Hepatocyte (in vitro differentiated cells): ENCODE measurements at regions not wholly inside any gene's neighbourhood (a gene's known extent, or its start where the extent isn't known, plus 50 kb on each side); places are given as distances from the start of the nearest gene placed in this dataset.

Experiments
- DNase-seq: peaks from one replicate; pipeline ENCODE4 v3.0.0-alpha.2; 2016; ENCODE audit warnings: low spot score
- H2AFZ ChIP-seq: fragments of 200-600 bp; sonication (generic); 2 replicates; pipeline ENCODE4 v1.6.0; 2016; ENCODE audit warnings: antibody characterized with exemption, mild to moderate bottlenecking
- H3K27ac ChIP-seq: fragments of 200-600 bp; sonication (generic); 2 replicates; pipeline ENCODE4 v1.5.1; 2016; ENCODE audit warnings: mild to moderate bottlenecking
- H3K27me3 ChIP-seq: fragments of 200-600 bp; sonication (generic); 2 replicates; pipeline ENCODE4 v1.6.1; 2016
- H3K36me3 ChIP-seq: fragments of 200-600 bp; sonication (generic); replicated peaks from 2 replicates; pipeline ENCODE4 v1.5.1; 2016; ENCODE audit warnings: low read depth; ENCODE audit not compliant: insufficient read depth
- H3K4me1 ChIP-seq: fragments of 200-600 bp; sonication (generic); 2 replicates; pipeline ENCODE4 v1.5.1; 2016; ENCODE audit warnings: mild to moderate bottlenecking, moderate library complexity; ENCODE audit not compliant: insufficient read depth
- H3K4me2 ChIP-seq: fragments of 200-600 bp; sonication (generic); 2 replicates; pipeline ENCODE4 v1.6.0; 2016
- H3K4me3 ChIP-seq: fragments of 200-600 bp; sonication (generic); 2 replicates; pipeline ENCODE4 v1.5.1; 2016; ENCODE audit warnings: mild to moderate bottlenecking
- H3K79me2 ChIP-seq: fragments of 200-600 bp; sonication (generic); 2 replicates; pipeline ENCODE4 v1.6.0; 2017; ENCODE audit warnings: mild to moderate bottlenecking
- H3K9me2 ChIP-seq: fragments of 200-600 bp; sonication (generic); replicated peaks from 2 replicates; pipeline ENCODE4 v1.6.0; 2017; ENCODE audit warnings: mild to moderate bottlenecking; ENCODE audit not compliant: insufficient read depth
- H3K9me3 ChIP-seq: fragments of 200-600 bp; sonication (generic); 2 replicates; pipeline ENCODE4 v1.5.1; 2016; ENCODE audit warnings: low read depth, mild to moderate bottlenecking
- H4K20me1 ChIP-seq: fragments of 200-600 bp; sonication (generic); 2 replicates; pipeline ENCODE4 v1.6.0; 2016; ENCODE audit warnings: mild to moderate bottlenecking; ENCODE audit not compliant: insufficient read depth, poor library complexity, severe bottlenecking
- CTCF ChIP-seq: fragments of 200-600 bp; sonication (generic); IDR thresholded peaks from 2 replicates; pipeline ENCODE4 v1.5.1; 2016; ENCODE audit warnings: antibody characterized with exemption, mild to moderate bottlenecking; ENCODE audit not compliant: poor library complexity
- EZH2 ChIP-seq: fragments of 200-600 bp; sonication (generic); IDR thresholded peaks from 2 replicates; pipeline ENCODE4 v1.6.1; 2016; ENCODE audit warnings: antibody characterized with exemption, mild to moderate bottlenecking, borderline replicate concordance
- EZH2phosphoT487 ChIP-seq: fragments of 200-600 bp; sonication (generic); IDR thresholded peaks from one replicate; pipeline ENCODE4 v1.6.1; 2018; ENCODE audit warnings: antibody characterized with exemption, mild to moderate bottlenecking, low read depth, moderate library complexity; ENCODE audit not compliant: unreplicated experiment, severe bottlenecking
- WGBS: methylation state at CpG from one replicate; pipeline ENCODE4 v1.1.6; 2016; ENCODE audit warnings: low lambda C conversion rate; ENCODE audit errors: missing lambda C conversion rate; 5-methylcytosine and 5-hydroxymethylcytosine counted together

- no peak overlapping the region for H3K4me2 ChIP-seq
- H3K27ac ChIP-seq = no peak overlapping the region
- WGBS = 85% methylated on average over 6 of the region's 6 CpGs
- H3K4me1 ChIP-seq = no peaks in the 10 kb centered on the region
- no peak for DNase-seq
- no peaks in the 10 kb centered on the region for H3K9me3 ChIP-seq
- no peaks in the 10 kb centered on the region for H3K9me2 ChIP-seq
- TF ChIP-seq EZH2 (no peak), EZH2phosphoT487 (no peak), CTCF (no peak)
- H3K79me2 ChIP-seq = no peaks in the 10 kb centered on the region
- H3K27me3 ChIP-seq = no peaks in the 10 kb centered on the region
- no peak overlapping the region for H2AFZ ChIP-seq
- no peaks in the 10 kb centered on the region for H4K20me1 ChIP-seq
- no peaks in the 10 kb centered on the region for H3K36me3 ChIP-seq
- no peak overlapping the region for H3K4me3 ChIP-seq
These were observed 108.1 kb upstream of the SIX3 start for GRCh38 chr2:44833171-44834069.

GRCh38 chr2:44834656-44835055, 106.8 kb upstream of the SIX3 start:
- Histone ChIP-seq H3K27me3 (no peaks in the 10 kb centered on the region), H3K9me2 (no peaks in the 10 kb centered on the region), H3K9me3 (no peaks in the 10 kb centered on the region), H3K4me2 (no peak overlapping the region), H2AFZ (no peak overlapping the region), H3K36me3 (no peaks in the 10 kb centered on the region), H3K79me2 (no peaks in the 10 kb centered on the region), H3K4me1 (no peaks in the 10 kb centered on the region), H3K4me3 (no peak overlapping the region), H3K27ac (no peak overlapping the region), H4K20me1 (no peaks in the 10 kb centered on the region)
- 89% methylated on average over 1 of the region's 1 CpG for WGBS
- TF ChIP-seq CTCF = no peak
- no peak for TF ChIP-seq EZH2
- no peak for TF ChIP-seq EZH2phosphoT487
- DNase-seq = no peak

- no peak for DNase-seq
These were observed 105.3 kb upstream of the SIX3 start for GRCh38 chr2:44836174-44836573.

More at GRCh38 chr2:44836174-44836573, 105.3 kb upstream of the SIX3 start:
- Histone ChIP-seq H3K36me3 (no peaks in the 10 kb centered on the region), H3K4me2 (no peak overlapping the region), H2AFZ (no peak overlapping the region), H3K27ac (no peak overlapping the region), H3K9me2 (no peaks in the 10 kb centered on the region), H3K27me3 (no peaks in the 10 kb centered on the region), H4K20me1 (no peaks in the 10 kb centered on the region), H3K9me3 (no peaks in the 10 kb centered on the region), H3K79me2 (no peaks in the 10 kb centered on the region), H3K4me1 (no peaks in the 10 kb centered on the region), H3K4me3 (no peak overlapping the region)
- WGBS = 90% methylated on average over 8 of the region's 8 CpGs
- TF ChIP-seq EZH2phosphoT487 (no peak), CTCF (no peak), EZH2 (no peak)
